OCI-LY7 (cell line): ENCODE measurements at regions not wholly inside any gene's neighbourhood (a gene's known extent, or its start where the extent isn't known, plus 50 kb on each side); places are given as distances from the start of the nearest gene placed in this dataset.

Source experiments
- BruUV-seq: library from RNA; stranded (reverse); fragments of 400-500 nt; replicated peaks from 2 replicates; lab custom pipeline; 2021; lab: Mats Ljungman, UMichigan
- CTCF ChIA-PET: fragments of 300-600 bp; sonication (Branson Sonifier 250); formaldehyde crosslinking; loops from one replicate; lab custom pipeline; 2022; ENCODE audit warnings: antibody characterized with exemption; ENCODE audit not compliant: unreplicated experiment; lab: Charles Lee
- POLR2A ChIA-PET: fragments of 300-600 bp; sonication (Branson Sonifier 250); formaldehyde crosslinking; loops from one replicate; lab custom pipeline; 2022; ENCODE audit warnings: antibody characterized with exemption; lab: Charles Lee
- DNase-seq: peaks from one replicate; pipeline ENCODE4 v3.0.0-alpha.2; 2015; ENCODE audit warnings: low spot score
- H2AFZ ChIP-seq: fragments of 200-600 bp; sonication (generic), shearing (Covaris generic); 2 replicates; pipeline ENCODE4 v1.6.1; 2014; ENCODE audit warnings: mild to moderate bottlenecking, antibody characterized with exemption, low read length, moderate library complexity
- H3K27ac ChIP-seq: fragments of 200-600 bp; sonication (generic); 2 replicates; pipeline ENCODE4 v1.5.1; 2014; ENCODE audit warnings: mixed run types, low read depth, mild to moderate bottlenecking, moderate library complexity, low read length, inconsistent platforms; ENCODE audit not compliant: poor library complexity, severe bottlenecking
- H3K36me3 ChIP-seq: fragments of 200-600 bp; sonication (generic); 2 replicates; pipeline ENCODE4 v1.6.1; 2014; ENCODE audit warnings: mild to moderate bottlenecking, antibody characterized with exemption, low read length, moderate library complexity, mixed read lengths; ENCODE audit not compliant: insufficient read depth
- H3K4me1 ChIP-seq: fragments of 200-600 bp; sonication (generic); 2 replicates; pipeline ENCODE4 v1.5.1; 2014; ENCODE audit warnings: mild to moderate bottlenecking, low read length; ENCODE audit not compliant: insufficient read depth, poor library complexity, severe bottlenecking
- H3K4me2 ChIP-seq: fragments of 200-600 bp; sonication (generic); 2 replicates; pipeline ENCODE4 v1.6.1; 2014; ENCODE audit warnings: mild to moderate bottlenecking, low read length
- H3K4me3 ChIP-seq: fragments of 200-600 bp; sonication (generic); 2 replicates; pipeline ENCODE4 v1.5.1; 2014; ENCODE audit warnings: mild to moderate bottlenecking, low read depth, low read length; ENCODE audit not compliant: poor library complexity, severe bottlenecking
- H3K79me2 ChIP-seq: fragments of 200-600 bp; sonication (generic); 2 replicates; pipeline ENCODE4 v1.6.1; 2016; ENCODE audit warnings: low read depth, mild to moderate bottlenecking, low read length, moderate library complexity, mixed read lengths; ENCODE audit not compliant: insufficient read depth
- H3K9me2 ChIP-seq: fragments of 200-600 bp; sonication (generic); 2 replicates; pipeline ENCODE4 v1.6.1; 2016; ENCODE audit warnings: mild to moderate bottlenecking, low read length, mixed read lengths; ENCODE audit not compliant: insufficient read depth
- H3K9me3 ChIP-seq: fragments of 200-600 bp; sonication (generic); 2 replicates; pipeline ENCODE4 v1.6.1; 2014; ENCODE audit warnings: mild to moderate bottlenecking, mixed run types, low read length, mixed read lengths
- H4K20me1 ChIP-seq: fragments of 200-600 bp; sonication (generic); 2 replicates; pipeline ENCODE4 v1.6.1; 2014; ENCODE audit warnings: mild to moderate bottlenecking, antibody characterized with exemption, low read length, moderate library complexity, mixed read lengths; ENCODE audit not compliant: insufficient read depth
- EZH2phosphoT487 ChIP-seq: fragments of 200-600 bp; sonication (generic); IDR thresholded peaks from 2 replicates; pipeline ENCODE4 v1.6.1; 2018; ENCODE audit warnings: low read depth, borderline replicate concordance, mild to moderate bottlenecking, mixed run types, antibody characterized with exemption, low read length, moderate library complexity, mixed read lengths
- intact Hi-C: fragments of 100-400 bp; cut with micrococcal nuclease; formaldehyde crosslinking; loops from one replicate; pipeline ENCODE4 v1.10.0; 2022; ENCODE audit not compliant: unreplicated experiment
- TF ChIP-seq, protein P1 (sequence below): fragments of 200-600 bp; sonication (generic); conservative IDR thresholded peaks from 2 replicates; pipeline ENCODE4 v1.5.1; 2014; ENCODE audit warnings: mild to moderate bottlenecking, antibody characterized with exemption, low read length, moderate library complexity, mixed read lengths

DNA sequence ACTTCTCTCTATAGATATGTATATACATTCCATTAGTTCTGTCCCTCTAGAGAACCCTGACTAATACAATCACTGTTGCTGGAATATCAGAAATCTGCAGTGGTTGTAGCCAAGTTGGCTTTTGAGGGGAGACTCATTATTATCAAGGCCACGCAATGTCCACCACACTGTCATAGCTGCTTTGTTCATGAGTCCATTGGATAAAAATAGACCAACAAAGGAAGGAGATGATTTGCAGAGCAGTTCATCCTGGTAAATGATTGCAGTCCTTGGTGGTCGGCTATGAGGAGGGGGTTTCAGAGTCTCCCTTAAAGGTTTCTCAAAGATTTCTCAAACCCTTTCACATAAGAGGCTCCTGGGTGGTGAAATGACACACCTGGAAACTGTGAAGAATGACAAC is 192.8 kb upstream of the ANKH start:
- Histone ChIP-seq H3K79me2 (no peaks in the 10 kb centered on the region), H3K9me2 (no peaks in the 10 kb centered on the region), H3K9me3 (no peaks in the 10 kb centered on the region), H3K4me2 (no peak overlapping the region), H3K36me3 (no peaks in the 10 kb centered on the region), H2AFZ (no peak overlapping the region), H3K4me1 (no peaks in the 10 kb centered on the region), H3K27ac (no peak overlapping the region), H4K20me1 (no peaks in the 10 kb centered on the region), H3K4me3 (no peak overlapping the region)
- ChIA-PET CTCF (no interaction called here), POLR2A (no interaction called here)
- no peak for TF ChIP-seq EZH2phosphoT487
- DNase-seq, result no peak
- intact Hi-C loops, result no loop called here
- no TSS peak for BruUV-seq

GRCh38 chr5:15056988-15057592 is 185.5 kb upstream of the ANKH start:
- Histone ChIP-seq H3K36me3 (no peaks in the 10 kb centered on the region), H3K4me2 (no peak overlapping the region), H4K20me1 (no peaks in the 10 kb centered on the region), H3K9me2 (no peaks in the 10 kb centered on the region; the same call in 1 of the 2 replicates), H3K79me2 (no peaks in the 10 kb centered on the region), H3K4me3 (no peak overlapping the region), H3K4me1 (no peaks in the 10 kb centered on the region), H3K9me3 (no peaks in the 10 kb centered on the region), H3K27ac (no peak overlapping the region), H2AFZ (no peak overlapping the region)
- intact Hi-C loops, result no loop called here
- CTCF ChIA-PET, result no interaction called here
- no TSS peak for BruUV-seq
- TF ChIP-seq EZH2phosphoT487, result no peak
- TF ChIP-seq, protein P1, sequence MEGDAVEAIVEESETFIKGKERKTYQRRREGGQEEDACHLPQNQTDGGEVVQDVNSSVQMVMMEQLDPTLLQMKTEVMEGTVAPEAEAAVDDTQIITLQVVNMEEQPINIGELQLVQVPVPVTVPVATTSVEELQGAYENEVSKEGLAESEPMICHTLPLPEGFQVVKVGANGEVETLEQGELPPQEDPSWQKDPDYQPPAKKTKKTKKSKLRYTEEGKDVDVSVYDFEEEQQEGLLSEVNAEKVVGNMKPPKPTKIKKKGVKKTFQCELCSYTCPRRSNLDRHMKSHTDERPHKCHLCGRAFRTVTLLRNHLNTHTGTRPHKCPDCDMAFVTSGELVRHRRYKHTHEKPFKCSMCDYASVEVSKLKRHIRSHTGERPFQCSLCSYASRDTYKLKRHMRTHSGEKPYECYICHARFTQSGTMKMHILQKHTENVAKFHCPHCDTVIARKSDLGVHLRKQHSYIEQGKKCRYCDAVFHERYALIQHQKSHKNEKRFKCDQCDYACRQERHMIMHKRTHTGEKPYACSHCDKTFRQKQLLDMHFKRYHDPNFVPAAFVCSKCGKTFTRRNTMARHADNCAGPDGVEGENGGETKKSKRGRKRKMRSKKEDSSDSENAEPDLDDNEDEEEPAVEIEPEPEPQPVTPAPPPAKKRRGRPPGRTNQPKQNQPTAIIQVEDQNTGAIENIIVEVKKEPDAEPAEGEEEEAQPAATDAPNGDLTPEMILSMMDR, result no peak
- DNase-seq, result no peak
- POLR2A ChIA-PET, result no interaction called here

DNA sequence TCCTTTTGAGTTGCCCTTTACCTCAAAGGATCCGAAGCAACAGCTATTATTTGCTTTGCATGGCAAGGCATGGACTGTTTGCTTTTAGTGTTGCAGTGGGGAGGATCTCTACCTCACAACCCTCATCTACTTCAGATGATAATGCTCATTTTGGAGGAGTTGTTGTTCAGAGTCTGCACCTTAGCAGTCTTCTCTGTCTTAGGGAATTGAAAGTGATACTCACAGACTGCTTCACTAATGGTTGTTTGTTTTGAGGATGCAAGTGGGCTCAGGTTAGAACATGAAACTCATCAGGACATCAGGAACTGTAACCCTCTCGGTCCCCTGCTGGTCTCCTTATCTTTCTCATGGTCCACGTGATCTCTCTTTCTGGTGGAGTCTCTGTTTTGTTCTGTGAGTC is 172.9 kb upstream of the ANKH start:
- no TSS peak for BruUV-seq
- ChIA-PET POLR2A (no interaction called here), CTCF (no interaction called here)
- H3K4me3 ChIP-seq, result no peak overlapping the region
- H3K27ac ChIP-seq, result no peak overlapping the region
- DNase-seq, result no peak
- no peaks in the 10 kb centered on the region for H3K9me2 ChIP-seq
- TF ChIP-seq, protein P1, result no peak
- TF ChIP-seq EZH2phosphoT487, result no peak
- H3K36me3 ChIP-seq, result no peaks in the 10 kb centered on the region
- H3K79me2 ChIP-seq, result no peaks in the 10 kb centered on the region
- no peak overlapping the region for H2AFZ ChIP-seq
- no peaks in the 10 kb centered on the region for H3K9me3 ChIP-seq
- intact Hi-C loops, result no loop called here
- H3K4me2 ChIP-seq, result no peak overlapping the region
- H4K20me1 ChIP-seq, result no peaks in the 10 kb centered on the region
- H3K4me1 ChIP-seq, result no peaks in the 10 kb centered on the region
